Keratinocyte (primary cell): ENCODE measurements at regions not wholly inside any gene's neighbourhood (a gene's known extent, or its start where the extent isn't known, plus 50 kb on each side); places are given as distances from the start of the nearest gene placed in this dataset.

ENCODE experiments used
- EZH2 ChIP-seq: IDR thresholded peaks from one replicate; pipeline ENCODE4 v1.6.1; 2012; ENCODE audit warnings: inconsistent platforms, mild to moderate bottlenecking, low read length, moderate library complexity
- TF ChIP-seq, protein P1 (sequence below), 3 experiments: IDR thresholded peaks in 1 of 3; conservative IDR thresholded peaks in 1 of 3; optimal IDR thresholded peaks in 1 of 3; 2 replicates in 2 of 3; 3 replicates in 1 of 3; pipeline versions ENCODE3 to v1.5.1; 2011; ENCODE audit warnings: low read length in 3 of 3, mild to moderate bottlenecking in 3 of 3, moderate library complexity in 2 of 3, control low read depth in 1 of 3, inconsistent platforms in 1 of 3; ENCODE audit not compliant: insufficient read depth in 2 of 3; ENCODE audit errors: extremely low read depth in 1 of 3

DNA sequence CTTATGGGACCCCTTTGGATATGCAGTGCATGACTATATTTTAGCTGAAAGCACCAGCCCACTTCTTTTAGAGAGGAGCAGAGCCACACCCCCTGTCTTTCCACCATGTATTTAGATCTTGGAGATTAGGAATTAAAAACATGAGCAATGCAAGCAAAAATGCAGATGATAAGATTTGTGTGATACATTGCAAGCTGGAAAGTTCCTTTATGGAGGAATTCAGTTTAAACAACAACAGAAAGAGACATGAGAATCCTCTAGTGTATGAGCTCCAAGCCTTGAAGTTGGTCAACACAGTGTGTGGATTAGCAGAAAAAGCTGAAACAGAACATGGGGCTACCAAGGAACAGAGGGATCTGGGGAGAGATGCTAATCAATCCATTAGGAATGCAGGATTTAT is 529.8 kb upstream of the NBEA start:
- TF ChIP-seq, protein P1, sequence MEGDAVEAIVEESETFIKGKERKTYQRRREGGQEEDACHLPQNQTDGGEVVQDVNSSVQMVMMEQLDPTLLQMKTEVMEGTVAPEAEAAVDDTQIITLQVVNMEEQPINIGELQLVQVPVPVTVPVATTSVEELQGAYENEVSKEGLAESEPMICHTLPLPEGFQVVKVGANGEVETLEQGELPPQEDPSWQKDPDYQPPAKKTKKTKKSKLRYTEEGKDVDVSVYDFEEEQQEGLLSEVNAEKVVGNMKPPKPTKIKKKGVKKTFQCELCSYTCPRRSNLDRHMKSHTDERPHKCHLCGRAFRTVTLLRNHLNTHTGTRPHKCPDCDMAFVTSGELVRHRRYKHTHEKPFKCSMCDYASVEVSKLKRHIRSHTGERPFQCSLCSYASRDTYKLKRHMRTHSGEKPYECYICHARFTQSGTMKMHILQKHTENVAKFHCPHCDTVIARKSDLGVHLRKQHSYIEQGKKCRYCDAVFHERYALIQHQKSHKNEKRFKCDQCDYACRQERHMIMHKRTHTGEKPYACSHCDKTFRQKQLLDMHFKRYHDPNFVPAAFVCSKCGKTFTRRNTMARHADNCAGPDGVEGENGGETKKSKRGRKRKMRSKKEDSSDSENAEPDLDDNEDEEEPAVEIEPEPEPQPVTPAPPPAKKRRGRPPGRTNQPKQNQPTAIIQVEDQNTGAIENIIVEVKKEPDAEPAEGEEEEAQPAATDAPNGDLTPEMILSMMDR (optimal IDR thresholded peaks at IDR 0.05 in 1 of 3, IDR thresholded peaks at IDR 0.05 in 1 of 3, conservative IDR thresholded peaks at IDR 0.05 in 1 of 3; ENCODE audit: extremely low read depth in 1 of 3, insufficient read depth in 2 of 3, low read length in 3 of 3): no peak
- TF ChIP-seq EZH2: no peak
